NCI-H146 treated with DMSO at 0.1 percent for 48 hours (cell line): ENCODE measurements at regions not wholly inside any gene's neighbourhood (a gene's known extent, or its start where the extent isn't known, plus 50 kb on each side); places are given as distances from the start of the nearest gene placed in this dataset.
"Not testable (repeated sequence)": the region's sequence is repeated elsewhere in the genome, so short reads cannot be mapped to it uniquely, and the experiment has no call there.

ENCODE experiments used
- DNase-seq: peaks from one replicate; lab custom pipeline; 2025; ENCODE audit not compliant: unreplicated experiment; lab: John Stamatoyannopoulos, UW

- DNase-seq, result no peak
These were observed 143.8 kb downstream of the FGF1 start for GRCh38 chr5:142542078-142542477.

GRCh38 chr5:142540922-142541422 lies 144.9 kb downstream of the FGF1 start:
- no peak for DNase-seq

GRCh38 chr5:142539154-142539740 lies 146.6 kb downstream of the FGF1 start:
- no peak for DNase-seq

GRCh38 chr5:142537938-142538337 lies 148.0 kb downstream of the FGF1 start:
- no peak for DNase-seq

- no peak for DNase-seq
These were observed 153.1 kb downstream of the FGF1 start for GRCh38 chr5:142532781-142533176.

GRCh38 chr5:142531977-142532780 lies 153.7 kb downstream of the FGF1 start:
- DNase-seq, result no peak

GRCh38 chr5:142530904-142531303 lies 155.0 kb downstream of the FGF1 start:
- DNase-seq, result no peak

- DNase-seq, result no peak
These were observed 156.1 kb downstream of the FGF1 start for GRCh38 chr5:142529626-142530278.

- DNase-seq, result no peak
These were observed 158.1 kb downstream of the FGF1 start for GRCh38 chr5:142527664-142528295.

- no peak for DNase-seq
These were observed 158.7 kb downstream of the FGF1 start for GRCh38 chr5:142527234-142527633.

- no peak for DNase-seq
These were observed 162.9 kb downstream of the FGF1 start for GRCh38 chr5:142522983-142523382.

- DNase-seq, result no peak
These were observed 164.2 kb downstream of the FGF1 start for GRCh38 chr5:142521706-142522105.

GRCh38 chr5:142520885-142521284 lies 165.0 kb downstream of the FGF1 start:
- DNase-seq, result no peak

- DNase-seq, result not testable (repeated sequence)
These were observed 166.0 kb downstream of the FGF1 start for GRCh38 chr5:142519913-142520312.

- DNase-seq, result no peak
These were observed 168.1 kb downstream of the FGF1 start for GRCh38 chr5:142517840-142518239.

GRCh38 chr5:142516732-142517131 lies 169.2 kb downstream of the FGF1 start:
- no peak for DNase-seq

GRCh38 chr5:142515036-142515435 lies 170.9 kb downstream of the FGF1 start:
- no peak for DNase-seq

- DNase-seq, result no peak
These were observed 171.7 kb downstream of the FGF1 start for GRCh38 chr5:142514196-142514595.

- no peak for DNase-seq
These were observed 173.5 kb downstream of the FGF1 start for GRCh38 chr5:142512043-142513042.

GRCh38 chr5:142511358-142511757 lies 174.5 kb downstream of the FGF1 start:
- no peak for DNase-seq
